ENCODE measurements at regions not wholly inside any gene's neighbourhood (a gene's known extent, or its start where the extent isn't known, plus 50 kb on each side); places are given as distances from the start of the nearest gene placed in this dataset.
A peak's percentile ranks its signal among the peaks of the same experiment; 100 is the strongest.

GRCh38 chr21:35921471-35921870, 138.9 kb downstream of the SETD4 start (continued):
- TF ChIP-seq ATF2 (CRISPR knock-in tag; IDR thresholded peaks at IDR 0.05) (no peak), ATF7-NPFF (CRISPR knock-in tag; IDR thresholded peaks at IDR 0.05; ENCODE audit: low read depth) (no peak), HNF4A (CRISPR knock-in tag; IDR thresholded peaks at IDR 0.05) (0 out of 2 replicates have a peak, but pooled peaks have one; percentile 9), ZNF83 (CRISPR knock-in tag; IDR thresholded peaks at IDR 0.05; ENCODE audit: borderline replicate concordance) (no peak), MTF1 (CRISPR knock-in tag; IDR thresholded peaks at IDR 0.05) (no peak)

- H3K27me3 ChIP-seq (ENCODE audit: control insufficient read depth in 1 of 2, insufficient read depth in 2 of 2, low read length in 2 of 2): no peaks in the 10 kb centered on the region
- ChIA-PET POLR2A (no interaction called here), CTCF (ENCODE audit: low intra/inter-chr PET ratio, low total read pairs) (no interaction called here)
- no peak overlapping the region for H3K27ac ChIP-seq (ENCODE audit: extremely low read length, insufficient read depth, low read length)
- FAIRE-seq: no peak
- H4K20me1 ChIP-seq (ENCODE audit: insufficient read depth, low read length): no peaks in the 10 kb centered on the region
- peaks cover 41% of the 10 kb centered on the region for H3K4me1 ChIP-seq (ENCODE audit: insufficient read depth, low read length)
- in situ Hi-C loops (cut with HindIII; ENCODE audit: extremely low pct_ligation_motif_present, low pct_unique_long_range_greater_than_20kb) (no loop called here), intact Hi-C loops (cut with micrococcal nuclease; ENCODE audit: unreplicated experiment) (no loop called here)
- no TSS peak for BruUV-seq (replicated peaks)
- H2AFZ ChIP-seq (ENCODE audit: low read length): no peak overlapping the region
- H3K4me2 ChIP-seq (ENCODE audit: low read depth, low read length): peak overlapping the region; percentile 32; the same call in 1 of the 2 replicates
- H3K36me3 ChIP-seq (replicated peaks in 1 of 2; ENCODE audit: control insufficient read depth in 1 of 2, insufficient read depth in 2 of 2, low read length in 2 of 2): no peaks in the 10 kb centered on the region
- H3K79me2 ChIP-seq (ENCODE audit: insufficient read depth, low read length): no peaks in the 10 kb centered on the region
- no peak for ATAC-seq
- peak; percentile 35 for DNase-seq (ENCODE audit: low spot score)
- 35% methylated on average over 3 of the region's 3 CpGs for WGBS (ENCODE audit: low lambda C conversion rate)
- no peaks in the 10 kb centered on the region for H3K9me3 ChIP-seq (ENCODE audit: low read length)
- no peak for TF ChIP-seq PRDM15 (CRISPR knock-in tag; IDR thresholded peaks at IDR 0.05)
- no peak for TF ChIP-seq NR2F6 (IDR thresholded peaks at IDR 0.05)
- no peak for TF ChIP-seq NR2F6 (CRISPR knock-in tag; IDR thresholded peaks at IDR 0.05)
- no peak for TF ChIP-seq ZNF256 (CRISPR knock-in tag; conservative IDR thresholded peaks at IDR 0.05)
- peak; percentile 61 for TF ChIP-seq HNF4A (CRISPR knock-in tag; IDR thresholded peaks at IDR 0.05)
- 0 out of 2 replicates have a peak, but pooled peaks have one; percentile 1 for TF ChIP-seq CEBPB (IDR thresholded peaks at IDR 0.05; ENCODE audit: borderline replicate concordance, low read depth, low read length)
- no peak for TF ChIP-seq KDM6A (CRISPR knock-in tag; IDR thresholded peaks at IDR 0.05; ENCODE audit: low read depth)
- TF ChIP-seq ATF7-NPFF (CRISPR knock-in tag; IDR thresholded peaks at IDR 0.05; ENCODE audit: low read depth): no peak
- 0 out of 2 replicates have a peak, but pooled peaks have one; percentile 37 for TF ChIP-seq BHLHE40 (IDR thresholded peaks at IDR 0.05; ENCODE audit: low read length)
- TF ChIP-seq ZNF644 (CRISPR knock-in tag; IDR thresholded peaks at IDR 0.05; ENCODE audit: low read depth): peak; percentile 49; the same call in 1 of the 2 replicates
- no peak for TF ChIP-seq SOX13 (IDR thresholded peaks at IDR 0.05)
- TF ChIP-seq SOX13 (CRISPR knock-in tag; conservative IDR thresholded peaks at IDR 0.05 in 1 of 2, IDR thresholded peaks at IDR 0.05 in 1 of 2): peak in 1 of 2 experiments; percentile 16; a peak in 1 of 4 replicates
- 0 out of 2 replicates have a peak, but pooled peaks have one; percentile 34 for TF ChIP-seq ZMYM4 (CRISPR knock-in tag; IDR thresholded peaks at IDR 0.05)
- 0 out of 2 replicates have a peak, but pooled peaks have one; percentile 13 for TF ChIP-seq SAP130 (CRISPR knock-in tag; IDR thresholded peaks at IDR 0.05; ENCODE audit: low read depth)
- no peak overlapping the region for H3K4me3 ChIP-seq (replicated peaks in 1 of 3; ENCODE audit: insufficient read depth in 1 of 3, low read depth in 2 of 3, low read length in 3 of 3)
- H3K9ac ChIP-seq (ENCODE audit: insufficient read depth, low read depth, low read length): no peak overlapping the region
Measured at GRCh38 chr21:35920436-35920835, 139.9 kb downstream of the SETD4 start.

Measured in HepG2 (cell line).